Peyer's patch (tissue), 4 donors: ENCODE measurements at regions not wholly inside any gene's neighbourhood (a gene's known extent, or its start where the extent isn't known, plus 50 kb on each side); places are given as distances from the start of the nearest gene placed in this dataset.

Experiments used
- DNase-seq, 3 donors: peaks; one replicate each; pipeline ENCODE4 v3.0.0-alpha.2; 2017 to 2019
- H3K27ac ChIP-seq, 4 donors: fragments of 200-600 bp; sonication (generic); one replicate each; pipeline ENCODE4 v1.5.1; 2016 to 2019
- H3K27me3 ChIP-seq, 2 donors: fragments of 200-600 bp; sonication (generic); one replicate each; pipeline ENCODE4 v1.5.1; 2019
- H3K36me3 ChIP-seq, 3 donors: fragments of 200-600 bp; sonication (generic); one replicate each; pipeline ENCODE4 v1.5.1; 2016 to 2019
- H3K4me1 ChIP-seq, 4 donors: fragments of 200-600 bp; sonication (generic); one replicate each; pipeline ENCODE4 v1.5.1; 2016 to 2019
- H3K4me3 ChIP-seq, 4 donors: fragments of 200-600 bp; sonication (generic); 1 replicate in 3 of 4; 2 replicates in 1 of 4; pipeline ENCODE4 v1.5.1; 2016 to 2019; ENCODE audit warnings: mild to moderate bottlenecking in 1 of 4
- H3K9me3 ChIP-seq, 4 donors: fragments of 200-600 bp; sonication (generic); one replicate each; pipeline ENCODE4 v1.5.1; 2016 to 2019; ENCODE audit warnings: mild to moderate bottlenecking in 1 of 4
- POLR2A ChIP-seq, 2 donors: fragments of 450-650 bp; IDR thresholded peaks; one replicate each; pipeline ENCODE4 v1.5.1; 2017; ENCODE audit warnings: antibody characterized with exemption in 2 of 2, mild to moderate bottlenecking in 2 of 2, moderate library complexity in 2 of 2
- TF ChIP-seq, protein P1 (sequence below), 6 experiments: fragments of 450-650 bp in 4 of 6; fragments of 200-600 bp in 2 of 6; sonication (generic) in 1 of 6; IDR thresholded peaks; one replicate each; pipeline ENCODE4 v1.5.1; 2017 to 2019; ENCODE audit warnings: antibody characterized with exemption in 6 of 6, mild to moderate bottlenecking in 3 of 6, moderate library complexity in 1 of 6

GRCh38 chr7:109351493-109351892 lies 781.8 kb downstream of the DNAJB9 start:
- no peaks in the 10 kb centered on the region for H3K9me3 ChIP-seq
- no peaks in the 10 kb centered on the region for H3K27me3 ChIP-seq
- no peaks in the 10 kb centered on the region for H3K36me3 ChIP-seq
- H3K27ac ChIP-seq: no peak overlapping the region
- no peaks in the 10 kb centered on the region for H3K4me1 ChIP-seq
- no peak overlapping the region for H3K4me3 ChIP-seq
- DNase-seq: no peak
- TF ChIP-seq, protein P1, sequence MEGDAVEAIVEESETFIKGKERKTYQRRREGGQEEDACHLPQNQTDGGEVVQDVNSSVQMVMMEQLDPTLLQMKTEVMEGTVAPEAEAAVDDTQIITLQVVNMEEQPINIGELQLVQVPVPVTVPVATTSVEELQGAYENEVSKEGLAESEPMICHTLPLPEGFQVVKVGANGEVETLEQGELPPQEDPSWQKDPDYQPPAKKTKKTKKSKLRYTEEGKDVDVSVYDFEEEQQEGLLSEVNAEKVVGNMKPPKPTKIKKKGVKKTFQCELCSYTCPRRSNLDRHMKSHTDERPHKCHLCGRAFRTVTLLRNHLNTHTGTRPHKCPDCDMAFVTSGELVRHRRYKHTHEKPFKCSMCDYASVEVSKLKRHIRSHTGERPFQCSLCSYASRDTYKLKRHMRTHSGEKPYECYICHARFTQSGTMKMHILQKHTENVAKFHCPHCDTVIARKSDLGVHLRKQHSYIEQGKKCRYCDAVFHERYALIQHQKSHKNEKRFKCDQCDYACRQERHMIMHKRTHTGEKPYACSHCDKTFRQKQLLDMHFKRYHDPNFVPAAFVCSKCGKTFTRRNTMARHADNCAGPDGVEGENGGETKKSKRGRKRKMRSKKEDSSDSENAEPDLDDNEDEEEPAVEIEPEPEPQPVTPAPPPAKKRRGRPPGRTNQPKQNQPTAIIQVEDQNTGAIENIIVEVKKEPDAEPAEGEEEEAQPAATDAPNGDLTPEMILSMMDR (IDR thresholded peaks at IDR 0.05): no peak
- no peak for TF ChIP-seq POLR2A (IDR thresholded peaks at IDR 0.05)

DNA sequence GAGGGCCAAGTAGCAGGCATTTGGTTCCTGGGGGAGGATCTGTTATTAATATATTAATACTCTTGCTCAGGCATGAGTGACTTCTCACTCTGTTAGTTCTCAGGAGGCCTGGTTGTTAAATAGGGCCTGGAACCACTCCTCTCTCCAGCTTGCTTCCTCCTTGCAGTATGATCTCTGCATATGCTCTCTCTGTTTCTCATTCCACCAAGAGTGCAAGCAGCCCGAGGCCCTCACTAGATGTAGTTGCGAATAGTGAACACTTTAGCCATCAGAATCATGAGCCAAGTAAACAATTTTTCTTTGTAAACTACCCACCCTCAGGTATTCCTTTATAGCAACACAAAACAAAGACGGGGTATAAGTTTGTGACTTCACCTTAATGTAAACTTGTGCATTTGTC lies 784.3 kb downstream of the DNAJB9 start:
- Histone ChIP-seq H3K27ac (no peak overlapping the region), H3K4me3 (no peak overlapping the region), H3K36me3 (no peaks in the 10 kb centered on the region), H3K4me1 (no peaks in the 10 kb centered on the region), H3K27me3 (no peaks in the 10 kb centered on the region), H3K9me3 (no peaks in the 10 kb centered on the region)
- TF ChIP-seq, protein P1 (IDR thresholded peaks at IDR 0.05): no peak
- no peak for DNase-seq

DNA sequence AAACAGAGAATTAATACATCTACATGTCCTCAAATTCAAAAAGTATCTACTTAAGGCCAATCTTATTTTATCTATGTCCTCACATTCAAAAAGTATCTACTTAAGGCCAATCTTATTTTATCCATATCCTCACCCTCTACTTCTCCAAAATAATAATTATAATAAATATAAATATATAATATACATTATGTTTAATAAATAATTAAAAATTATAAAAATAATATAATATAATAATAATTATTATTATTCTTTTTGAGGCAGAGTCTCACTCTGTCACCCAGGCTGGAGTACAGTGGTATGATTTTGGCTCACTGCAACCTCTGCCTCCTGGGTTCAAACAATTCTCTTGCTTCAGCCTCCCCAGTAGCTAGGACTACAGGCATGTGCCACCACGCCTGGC lies 784.9 kb downstream of the DNAJB9 start:
- H3K36me3 ChIP-seq: no peaks in the 10 kb centered on the region
- no peaks in the 10 kb centered on the region for H3K4me1 ChIP-seq
- H3K9me3 ChIP-seq: no peaks in the 10 kb centered on the region
- DNase-seq: no peak
- H3K27me3 ChIP-seq: no peaks in the 10 kb centered on the region
- H3K27ac ChIP-seq: no peak overlapping the region
- no peak overlapping the region for H3K4me3 ChIP-seq
- TF ChIP-seq, protein P1 (IDR thresholded peaks at IDR 0.05): no peak
- TF ChIP-seq POLR2A (IDR thresholded peaks at IDR 0.05): no peak

- Histone ChIP-seq H3K4me3 (no peak overlapping the region), H3K4me1 (no peaks in the 10 kb centered on the region), H3K27ac (no peak overlapping the region), H3K36me3 (no peaks in the 10 kb centered on the region), H3K9me3 (no peaks in the 10 kb centered on the region), H3K27me3 (no peaks in the 10 kb centered on the region)
- no peak for TF ChIP-seq POLR2A (IDR thresholded peaks at IDR 0.05)
- TF ChIP-seq, protein P1 (IDR thresholded peaks at IDR 0.05): no peak
- no peak for DNase-seq
Measured at GRCh38 chr7:109375823-109376222, 806.1 kb downstream of the DNAJB9 start.

- Histone ChIP-seq H3K9me3 (no peaks in the 10 kb centered on the region), H3K27ac (no peak overlapping the region), H3K36me3 (no peaks in the 10 kb centered on the region), H3K4me1 (no peaks in the 10 kb centered on the region), H3K4me3 (no peak overlapping the region), H3K27me3 (no peaks in the 10 kb centered on the region)
- DNase-seq: no peak
- TF ChIP-seq, protein P1 (IDR thresholded peaks at IDR 0.05): no peak
- TF ChIP-seq POLR2A (IDR thresholded peaks at IDR 0.05): no peak
Measured at GRCh38 chr7:109376576-109376975, 806.9 kb downstream of the DNAJB9 start.
